Ovary (tissue), 7 donors: ENCODE measurements at regions not wholly inside any gene's neighbourhood (a gene's known extent, or its start where the extent isn't known, plus 50 kb on each side); places are given as distances from the start of the nearest gene placed in this dataset.

Experiments used
- DNase-seq, 5 donors: peaks; one replicate each; pipeline ENCODE4 v3.0.0-alpha.2; 2019 to 2020
- H3K27ac ChIP-seq, 2 donors: fragments of 200-600 bp; one replicate each; pipeline versions ENCODE4 v1.5.1 to v1.8.0; 2019 to 2022
- H3K27me3 ChIP-seq: fragments of 200-600 bp; one replicate; pipeline ENCODE4 v1.8.0; 2022
- H3K36me3 ChIP-seq: fragments of 200-600 bp; sonication (generic); one replicate; pipeline ENCODE4 v1.5.1; 2019
- H3K4me1 ChIP-seq: one replicate; pipeline ENCODE4 v1.8.1; 2013; ENCODE audit warnings: mild to moderate bottlenecking, moderate library complexity; ENCODE audit not compliant: insufficient read depth
- H3K4me3 ChIP-seq: fragments of 200-600 bp; sonication (generic); one replicate; pipeline ENCODE4 v1.5.1; 2017
- H3K9me3 ChIP-seq, 2 donors: fragments of 200-600 bp in 1 of 2; sonication (generic) in 1 of 2; one replicate each; pipeline versions ENCODE4 v1.5.1 to v1.8.1; 2013 to 2019; ENCODE audit warnings: mild to moderate bottlenecking in 1 of 2, moderate library complexity in 1 of 2
- EP300 ChIP-seq: sonication (generic); formaldehyde crosslinking; IDR thresholded peaks from one replicate; pipeline ENCODE4 v1.6.1; 2017; ENCODE audit warnings: antibody characterized with exemption
- POLR2A ChIP-seq: fragments of 450-650 bp; IDR thresholded peaks from one replicate; pipeline ENCODE4 v1.6.1; 2017; ENCODE audit warnings: antibody characterized with exemption, mild to moderate bottlenecking, moderate library complexity
- WGBS, 3 donors: extraction: QIAGEN DNeasy Blood & Tissue Kit in 1 of 3; methylation state at CpG; one replicate each; pipeline versions ENCODE4 v1.1.5 to v1.1.7; 2013 to 2017; 5-methylcytosine and 5-hydroxymethylcytosine counted together
- intact Hi-C, 4 donors: fragments of 100-400 bp; cut with DNase I; formaldehyde crosslinking; loops; one replicate each; pipeline versions ENCODE4 v1.11.0 to v1.15.1; 2022 to 2023
- TF ChIP-seq, protein P1 (sequence below), 3 donors: fragments of 450-650 bp in 2 of 3; fragments of 200-600 bp in 1 of 3; IDR thresholded peaks; one replicate each; pipeline versions ENCODE4 v1.5.1 to v1.8.0; 2016 to 2022; ENCODE audit warnings: antibody characterized with exemption in 3 of 3, mild to moderate bottlenecking in 1 of 3
- donor health status: DM: no; HTN: no; CAD: no; lungs with moderate emphysema.
- donor health status: DM: no; HTN: no; CAD: no.
- donor health status: Bipolar disorder and iron deficiency.
- donor health status: DM: no; HTN: no; CAD: no.
- donor health status: DM: yes; HTN: yes; CAD: no.

GRCh38 chr16:64579712-64580111 is 542.2 kb downstream of the CDH11 start:
- DNase-seq, result no peak
- intact Hi-C loops, result no loop called here
- Histone ChIP-seq H3K9me3 (no peaks in the 10 kb centered on the region), H3K27ac (no peak overlapping the region), H3K4me1 (no peaks in the 10 kb centered on the region), H3K36me3 (no peaks in the 10 kb centered on the region), H3K4me3 (no peak overlapping the region), H3K27me3 (no peaks in the 10 kb centered on the region)
- TF ChIP-seq EP300 (no peak), POLR2A (no peak)
- TF ChIP-seq, protein P1, sequence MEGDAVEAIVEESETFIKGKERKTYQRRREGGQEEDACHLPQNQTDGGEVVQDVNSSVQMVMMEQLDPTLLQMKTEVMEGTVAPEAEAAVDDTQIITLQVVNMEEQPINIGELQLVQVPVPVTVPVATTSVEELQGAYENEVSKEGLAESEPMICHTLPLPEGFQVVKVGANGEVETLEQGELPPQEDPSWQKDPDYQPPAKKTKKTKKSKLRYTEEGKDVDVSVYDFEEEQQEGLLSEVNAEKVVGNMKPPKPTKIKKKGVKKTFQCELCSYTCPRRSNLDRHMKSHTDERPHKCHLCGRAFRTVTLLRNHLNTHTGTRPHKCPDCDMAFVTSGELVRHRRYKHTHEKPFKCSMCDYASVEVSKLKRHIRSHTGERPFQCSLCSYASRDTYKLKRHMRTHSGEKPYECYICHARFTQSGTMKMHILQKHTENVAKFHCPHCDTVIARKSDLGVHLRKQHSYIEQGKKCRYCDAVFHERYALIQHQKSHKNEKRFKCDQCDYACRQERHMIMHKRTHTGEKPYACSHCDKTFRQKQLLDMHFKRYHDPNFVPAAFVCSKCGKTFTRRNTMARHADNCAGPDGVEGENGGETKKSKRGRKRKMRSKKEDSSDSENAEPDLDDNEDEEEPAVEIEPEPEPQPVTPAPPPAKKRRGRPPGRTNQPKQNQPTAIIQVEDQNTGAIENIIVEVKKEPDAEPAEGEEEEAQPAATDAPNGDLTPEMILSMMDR (IDR thresholded peaks at IDR 0.05), result no peak
- 95 to 100% (median 97%) methylated on average over 2 of the region's 2 CpGs for WGBS, 3 donors

DNA sequence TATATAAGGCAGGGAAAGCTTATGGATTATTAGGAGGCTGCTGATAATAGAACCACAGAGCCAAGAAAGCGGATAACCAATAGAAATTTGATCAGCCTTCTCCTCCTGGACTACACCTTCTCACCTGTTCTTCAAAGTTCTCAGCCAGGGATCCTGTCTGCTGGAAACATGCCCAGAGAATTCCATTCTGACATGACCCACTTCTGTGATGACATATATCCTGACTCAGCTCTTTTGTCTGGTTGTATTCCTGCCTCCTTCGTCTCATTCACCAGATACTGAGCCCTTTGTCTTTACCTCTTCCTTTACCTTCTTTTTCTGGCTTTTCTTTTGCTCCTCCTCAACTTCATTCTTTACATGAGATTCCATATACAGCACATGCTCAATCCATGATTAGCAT is 576.1 kb downstream of the CDH11 start:
- WGBS, 3 donors, result 91 to 94% (median 93%) methylated on average over 2 of the region's 2 CpGs

DNA sequence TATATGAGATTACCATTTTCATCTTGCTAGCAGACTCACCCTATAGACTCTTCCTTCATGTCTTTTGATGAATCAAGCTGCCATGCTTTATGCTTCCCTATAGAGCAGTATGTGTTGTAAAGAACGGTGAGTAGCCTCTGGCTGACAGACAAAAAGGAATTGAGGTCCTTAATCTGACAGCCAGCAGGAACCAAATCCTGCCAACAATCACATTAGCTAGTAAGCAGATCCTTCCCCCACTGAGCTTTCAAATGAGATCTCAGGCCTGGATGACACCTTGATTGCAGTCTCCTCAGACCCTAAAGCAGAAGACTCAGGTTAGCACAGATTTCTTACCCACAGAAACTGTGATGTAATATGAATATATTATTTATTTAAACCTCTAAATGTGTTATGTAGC is 577.0 kb downstream of the CDH11 start:
- no peak overlapping the region for H3K27ac ChIP-seq
- H3K36me3 ChIP-seq, result no peaks in the 10 kb centered on the region
- H3K4me1 ChIP-seq, result no peaks in the 10 kb centered on the region
- no peak overlapping the region for H3K4me3 ChIP-seq
- intact Hi-C loops, result no loop called here
- no peak for DNase-seq
- 59 to 94% (median 69%) methylated on average over 1 of the region's 1 CpG for WGBS, 3 donors
- no peaks in the 10 kb centered on the region for H3K27me3 ChIP-seq
- H3K9me3 ChIP-seq, result no peaks in the 10 kb centered on the region
- no peak for TF ChIP-seq EP300

More for the DNA sequence above, 576.1 kb downstream of the CDH11 start:
- H3K4me1 ChIP-seq, result no peaks in the 10 kb centered on the region
- no peak overlapping the region for H3K27ac ChIP-seq
- H3K36me3 ChIP-seq, result no peaks in the 10 kb centered on the region
- no peak overlapping the region for H3K4me3 ChIP-seq
- intact Hi-C loops, result no loop called here
- no peaks in the 10 kb centered on the region for H3K27me3 ChIP-seq
- no peak for DNase-seq
- TF ChIP-seq POLR2A (no peak), EP300 (no peak)
- TF ChIP-seq, protein P1 (IDR thresholded peaks at IDR 0.05), result no peak
- H3K9me3 ChIP-seq, result no peaks in the 10 kb centered on the region

GRCh38 chr16:64543441-64543840 is 578.4 kb downstream of the CDH11 start:
- Histone ChIP-seq H3K27ac (no peak overlapping the region), H3K9me3 (no peaks in the 10 kb centered on the region), H3K36me3 (no peaks in the 10 kb centered on the region), H3K4me1 (no peaks in the 10 kb centered on the region), H3K27me3 (no peaks in the 10 kb centered on the region), H3K4me3 (no peak overlapping the region)
- WGBS, 3 donors, result 76 to 79% (median 78%) methylated on average over 4 of the region's 4 CpGs
- TF ChIP-seq POLR2A, result no peak
- TF ChIP-seq, protein P1 (IDR thresholded peaks at IDR 0.05), result no peak
- TF ChIP-seq EP300, result no peak
- intact Hi-C loops, result no loop called here
- DNase-seq, result no peak

DNA sequence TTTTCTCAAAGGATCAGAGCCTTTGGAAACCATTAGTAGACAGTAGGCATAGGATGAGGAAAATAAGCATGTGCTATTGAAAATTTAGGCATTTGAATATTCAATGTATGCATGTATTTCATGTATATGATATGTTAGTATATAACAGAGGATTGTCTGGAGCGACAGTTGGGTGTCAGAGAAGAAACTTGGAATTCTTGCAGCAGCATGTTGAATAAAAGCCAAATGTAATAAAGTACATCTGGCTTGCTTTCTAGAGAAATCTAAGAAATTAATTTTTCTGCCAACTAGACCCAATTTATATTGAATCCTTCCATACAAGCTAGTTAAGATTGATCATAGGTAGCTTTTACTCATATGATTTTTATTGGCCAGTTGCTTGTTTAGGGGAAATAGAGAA is 578.8 kb downstream of the CDH11 start:
- H3K4me1 ChIP-seq, result no peaks in the 10 kb centered on the region
- H3K9me3 ChIP-seq, result no peaks in the 10 kb centered on the region
- intact Hi-C loops, result no loop called here
- H3K27ac ChIP-seq, result no peak overlapping the region
- no peak overlapping the region for H3K4me3 ChIP-seq
- no peaks in the 10 kb centered on the region for H3K27me3 ChIP-seq
- no peaks in the 10 kb centered on the region for H3K36me3 ChIP-seq
- no peak for DNase-seq
- 40 to 58% (median 47%) methylated on average over 1 of the region's 1 CpG for whole genome bisulfite sequencing, 3 donors
- TF ChIP-seq, protein P1 (IDR thresholded peaks at IDR 0.05), result no peak
- no peak for TF ChIP-seq EP300
- no peak for TF ChIP-seq POLR2A
